HepG2 (cell line): ENCODE measurements at regions not wholly inside any gene's neighbourhood (a gene's known extent, or its start where the extent isn't known, plus 50 kb on each side); places are given as distances from the start of the nearest gene placed in this dataset.

Experiments used
- ATAC-seq: fragments of 200-7000 bp; cut with Tn5 transposase; 3 replicates; pipeline ENCODE4 v1.9.1; 2020; ENCODE audit warnings: mild to moderate bottlenecking, moderate library complexity
- BruUV-seq: library from RNA; stranded (reverse); fragments of 400-500 nt; replicated peaks from 2 replicates; lab custom pipeline; 2021; lab: Mats Ljungman, UMichigan
- CTCF ChIA-PET: fragments of 300-600 bp; formaldehyde crosslinking; extraction: SDS; loops from one replicate; lab custom pipeline; 2021; ENCODE audit warnings: low total read pairs, inconsistent platforms, low intra/inter-chr PET ratio; lab: Yijun Ruan, JAX
- POLR2A ChIA-PET: fragments of 350-600 bp; sonication (Branson Sonifier 250); formaldehyde crosslinking; loops from one replicate; lab custom pipeline; 2020; ENCODE audit warnings: antibody characterized with exemption, inconsistent platforms; lab: Yijun Ruan, JAX
- DNase-seq: peaks from one replicate; pipeline ENCODE4 v3.0.0-alpha.2; 2015; ENCODE audit warnings: low spot score
- FAIRE-seq: peaks from 3 replicates; lab custom pipeline; 2011; peaks lifted over from hg19 to GRCh38; lab: Jason Lieb, UNC
- H2AFZ ChIP-seq: one replicate; pipeline ENCODE4 v1.6.1; 2011; ENCODE audit warnings: low read length, inconsistent platforms
- H3K27ac ChIP-seq: fragments of 300-600 bp; 3 replicates; pipeline ENCODE4 v1.8.0; 2011; ENCODE audit warnings: mixed run types, mild to moderate bottlenecking, mixed read lengths, low read length, inconsistent platforms; ENCODE audit not compliant: insufficient read depth; ENCODE audit errors: extremely low read length
- H3K27me3 ChIP-seq, 2 experiments: fragments of 200-600 bp in 1 of 2; 2 replicates in 1 of 2; 3 replicates in 1 of 2; pipeline versions ENCODE4 v1.6.0 to v1.8.0; 2011; ENCODE audit warnings: low read length in 2 of 2, mild to moderate bottlenecking in 2 of 2, moderate library complexity in 2 of 2, inconsistent platforms in 1 of 2; ENCODE audit not compliant: insufficient read depth in 2 of 2, control insufficient read depth in 1 of 2
- H3K36me3 ChIP-seq, 2 experiments: fragments of 200-600 bp in 1 of 2; replicated peaks in 1 of 2; 2 replicates in 1 of 2; 3 replicates in 1 of 2; pipeline versions ENCODE4 v1.5.1 to v1.8.0; 2011; ENCODE audit warnings: low read length in 2 of 2, inconsistent platforms in 1 of 2; ENCODE audit not compliant: insufficient read depth in 2 of 2, control insufficient read depth in 1 of 2
- H3K4me1 ChIP-seq: 2 replicates; pipeline ENCODE4 v1.5.1; 2012; ENCODE audit warnings: low read length, inconsistent platforms; ENCODE audit not compliant: insufficient read depth
- H3K4me2 ChIP-seq: 2 replicates; pipeline ENCODE4 v1.6.0; 2011; ENCODE audit warnings: low read depth, low read length, inconsistent platforms
- H3K4me3 ChIP-seq, 3 experiments: fragments of 200-600 bp in 1 of 3; sonication (generic), shearing (Covaris generic) in 1 of 3; replicated peaks in 1 of 3; 2 replicates each; pipeline ENCODE4 v1.5.1; 2011 to 2016; ENCODE audit warnings: low read length in 3 of 3, inconsistent platforms in 2 of 3, low read depth in 2 of 3, mild to moderate bottlenecking in 2 of 3, control low read depth in 1 of 3, mixed read lengths in 1 of 3; ENCODE audit not compliant: insufficient read depth in 1 of 3
- H3K79me2 ChIP-seq: one replicate; pipeline ENCODE4 v1.6.1; 2011; ENCODE audit warnings: low read length, inconsistent platforms; ENCODE audit not compliant: insufficient read depth
- H3K9ac ChIP-seq: 2 replicates; pipeline ENCODE4 v1.6.0; 2011; ENCODE audit warnings: mild to moderate bottlenecking, low read depth, low read length, inconsistent platforms; ENCODE audit not compliant: insufficient read depth
- H3K9me3 ChIP-seq: 2 replicates; pipeline ENCODE4 v1.5.1; 2012; ENCODE audit warnings: mild to moderate bottlenecking, low read length
- H4K20me1 ChIP-seq: 2 replicates; pipeline ENCODE4 v1.6.0; 2011; ENCODE audit warnings: inconsistent platforms, mild to moderate bottlenecking, low read length, moderate library complexity; ENCODE audit not compliant: insufficient read depth
- ARID4A ChIP-seq: sonication (generic); formaldehyde crosslinking; IDR thresholded peaks from 2 replicates; pipeline ENCODE4 v1.5.0; 2020; ENCODE audit warnings: mild to moderate bottlenecking, missing genetic modification reagents, borderline replicate concordance
- HOXD1 ChIP-seq: sonication (generic); formaldehyde crosslinking; IDR thresholded peaks from 2 replicates; pipeline ENCODE4 v1.5.0; 2020; ENCODE audit warnings: missing genetic modification reagents
- KDM2A ChIP-seq: sonication (generic); formaldehyde crosslinking; IDR thresholded peaks from 2 replicates; pipeline ENCODE4 v1.4.0; 2020; ENCODE audit warnings: low read depth, missing genetic modification reagents, borderline replicate concordance
- MXD3 ChIP-seq: IDR thresholded peaks from 2 replicates; pipeline ENCODE4 v1.6.1; 2016; ENCODE audit warnings: mild to moderate bottlenecking, missing biosample characterization, missing genetic modification reagents
- RNF2 ChIP-seq: fragments of 450-650 bp; conservative IDR thresholded peaks from 2 replicates; pipeline ENCODE4 v1.6.1; 2016; ENCODE audit warnings: low read depth
- SAP130 ChIP-seq: IDR thresholded peaks from 2 replicates; pipeline ENCODE4 v1.6.1; 2016; ENCODE audit warnings: low read depth
- SKIL ChIP-seq: sonication (generic); formaldehyde crosslinking; IDR thresholded peaks from 2 replicates; pipeline ENCODE4 v1.8.0; 2022; ENCODE audit warnings: missing genetic modification reagents, mild to moderate bottlenecking, moderate library complexity, borderline replicate concordance
- ZNF10 ChIP-seq: sonication (generic); formaldehyde crosslinking; IDR thresholded peaks from 2 replicates; pipeline ENCODE4 v1.4.0; 2020; ENCODE audit warnings: mild to moderate bottlenecking, low read depth, missing genetic modification reagents, borderline replicate concordance
- ZNF230 ChIP-seq: sonication (generic); formaldehyde crosslinking; IDR thresholded peaks from 2 replicates; pipeline ENCODE4 v1.4.0; 2020; ENCODE audit warnings: mild to moderate bottlenecking, missing genetic modification reagents
- ZNF570 ChIP-seq: sonication (generic); formaldehyde crosslinking; IDR thresholded peaks from 2 replicates; pipeline ENCODE4 v1.4.0; 2020; ENCODE audit warnings: mild to moderate bottlenecking, missing genetic modification reagents, borderline replicate concordance
- ZNF576 ChIP-seq: sonication (generic); formaldehyde crosslinking; IDR thresholded peaks from 2 replicates; pipeline ENCODE4 v1.4.0; 2020; ENCODE audit warnings: mild to moderate bottlenecking, missing genetic modification reagents
- ZNF703 ChIP-seq: sonication (generic); formaldehyde crosslinking; IDR thresholded peaks from 2 replicates; pipeline ENCODE4 v1.5.1; 2020; ENCODE audit warnings: missing genetic modification reagents, mild to moderate bottlenecking, moderate library complexity, borderline replicate concordance
- WGBS: methylation state at CpG from one replicate; pipeline ENCODE4 v1.1.6; 2017; ENCODE audit warnings: low lambda C conversion rate; 5-methylcytosine and 5-hydroxymethylcytosine counted together
- in situ Hi-C: cut with HindIII; loops from 2 replicates; pipeline ENCODE4 v1.10.0; 2017; ENCODE audit warnings: low pct_unique_long_range_greater_than_20kb; ENCODE audit not compliant: extremely low pct_ligation_motif_present
- intact Hi-C: fragments of 100-400 bp; cut with micrococcal nuclease; formaldehyde crosslinking; loops from one replicate; pipeline ENCODE4 v1.10.0; 2022; ENCODE audit not compliant: unreplicated experiment

- BruUV-seq: no TSS peak
- Histone ChIP-seq H3K9ac (no peak overlapping the region), H3K27ac (no peak overlapping the region), H3K36me3 (no peaks in the 10 kb centered on the region), H3K27me3 (no peaks in the 10 kb centered on the region), H4K20me1 (no peaks in the 10 kb centered on the region), H3K79me2 (no peaks in the 10 kb centered on the region), H3K4me1 (peaks cover 39% of the 10 kb centered on the region), H3K4me3 (no peak overlapping the region), H3K4me2 (no peak overlapping the region), H3K9me3 (no peaks in the 10 kb centered on the region), H2AFZ (no peak overlapping the region)
- intact Hi-C loops (no loop called here), in situ Hi-C loops (no loop called here)
- no peak for TF ChIP-seq ZNF576 (CRISPR knock-in tag)
- DNase-seq (no peak), ATAC-seq (no peak), FAIRE-seq (no peak)
- 57% methylated on average over 2 of the region's 2 CpGs for WGBS
- POLR2A ChIA-PET: no interaction called here
- CTCF ChIA-PET: no interaction called here
Measured at GRCh38 chr2:181761175-181761574, 80.9 kb upstream of the NEUROD1 start.

GRCh38 chr2:181762000-181762399 lies 81.7 kb upstream of the NEUROD1 start:
- H3K4me1 ChIP-seq: peaks cover 39% of the 10 kb centered on the region
- intact Hi-C loops (no loop called here), in situ Hi-C loops (no loop called here)
- ChIA-PET CTCF (no interaction called here), POLR2A (no interaction called here)
- DNase-seq: no peak
- ATAC-seq: no peak
- H3K9ac ChIP-seq: no peak overlapping the region
- no peak overlapping the region for H3K4me2 ChIP-seq
- H2AFZ ChIP-seq: no peak overlapping the region
- no peaks in the 10 kb centered on the region for H3K27me3 ChIP-seq
- no peak overlapping the region for H3K27ac ChIP-seq
- no TSS peak for BruUV-seq
- H3K9me3 ChIP-seq: no peaks in the 10 kb centered on the region
- FAIRE-seq: no peak
- H3K79me2 ChIP-seq: no peaks in the 10 kb centered on the region
- 46% methylated on average over 5 of the region's 5 CpGs for WGBS
- H3K4me3 ChIP-seq: no peak overlapping the region
- H3K36me3 ChIP-seq: no peaks in the 10 kb centered on the region
- H4K20me1 ChIP-seq: no peaks in the 10 kb centered on the region
- no peak for TF ChIP-seq SKIL
- TF ChIP-seq ZNF570 (CRISPR knock-in tag): no peak
- no peak for TF ChIP-seq ZNF703 (CRISPR knock-in tag)
- TF ChIP-seq MXD3: no peak
- TF ChIP-seq ARID4A (CRISPR knock-in tag): no peak
- no peak for TF ChIP-seq ZNF230 (CRISPR knock-in tag)
- no peak for TF ChIP-seq HOXD1 (CRISPR knock-in tag)
- TF ChIP-seq KDM2A (CRISPR knock-in tag): no peak
- TF ChIP-seq SAP130: no peak
- TF ChIP-seq ZNF10: no peak
- no peak for TF ChIP-seq RNF2
